ENCODE measurements at regions not wholly inside any gene's neighbourhood (a gene's known extent, or its start where the extent isn't known, plus 50 kb on each side); places are given as distances from the start of the nearest gene placed in this dataset.

GRCh38 chr12:42933461-42934081, 344.0 kb upstream of the PRICKLE1 start:
- H3K4me1 Mint-ChIP-seq (ENCODE audit: unreplicated experiment) = no peaks in the 10 kb centered on the region
- H3K9me3 Mint-ChIP-seq (ENCODE audit: unreplicated experiment) = no peaks in the 10 kb centered on the region
- H3K4me3 Mint-ChIP-seq (ENCODE audit: unreplicated experiment) = no peak overlapping the region
- H3K36me3 Mint-ChIP-seq (ENCODE audit: unreplicated experiment) = no peaks in the 10 kb centered on the region
- no peak overlapping the region for H3K27ac Mint-ChIP-seq (ENCODE audit: unreplicated experiment)
- no peak for TF ChIP-seq CTCF (IDR thresholded peaks at IDR 0.05)
- DNase-seq (ENCODE audit: extremely low spot score, unreplicated experiment) = no peak
- H3K27me3 Mint-ChIP-seq (ENCODE audit: unreplicated experiment) = peaks cover 14% of the 10 kb centered on the region

- no peak overlapping the region for H3K27ac Mint-ChIP-seq (ENCODE audit: unreplicated experiment)
- H3K9me3 Mint-ChIP-seq (ENCODE audit: unreplicated experiment) = no peaks in the 10 kb centered on the region
- no peaks in the 10 kb centered on the region for H3K36me3 Mint-ChIP-seq (ENCODE audit: unreplicated experiment)
- peaks cover 14% of the 10 kb centered on the region for H3K27me3 Mint-ChIP-seq (ENCODE audit: unreplicated experiment)
- TF ChIP-seq CTCF (IDR thresholded peaks at IDR 0.05) = no peak
- DNase-seq (ENCODE audit: extremely low spot score, unreplicated experiment) = no peak
- H3K4me3 Mint-ChIP-seq (ENCODE audit: unreplicated experiment) = no peak overlapping the region
- no peaks in the 10 kb centered on the region for H3K4me1 Mint-ChIP-seq (ENCODE audit: unreplicated experiment)
Observed at GRCh38 chr12:42932936-42933335, 343.4 kb upstream of the PRICKLE1 start.

- Mint-ChIP-seq H3K9me3 (ENCODE audit: unreplicated experiment) (peaks cover 4% of the 10 kb centered on the region), H3K27ac (ENCODE audit: unreplicated experiment) (no peak overlapping the region), H3K4me1 (ENCODE audit: unreplicated experiment) (peaks cover 23% of the 10 kb centered on the region), H3K36me3 (ENCODE audit: unreplicated experiment) (no peaks in the 10 kb centered on the region), H3K27me3 (ENCODE audit: unreplicated experiment) (peaks cover 8% of the 10 kb centered on the region), H3K4me3 (ENCODE audit: unreplicated experiment) (no peak overlapping the region)
- no peak for TF ChIP-seq CTCF (IDR thresholded peaks at IDR 0.05)
- no peak for DNase-seq (ENCODE audit: extremely low spot score, unreplicated experiment)
Observed at GRCh38 chr12:42926232-42926631, 336.7 kb upstream of the PRICKLE1 start.

- H3K27ac Mint-ChIP-seq (ENCODE audit: unreplicated experiment) = no peak overlapping the region
- DNase-seq (ENCODE audit: extremely low spot score, unreplicated experiment) = no peak
- H3K9me3 Mint-ChIP-seq (ENCODE audit: unreplicated experiment) = peaks cover 4% of the 10 kb centered on the region
- no peak for TF ChIP-seq CTCF (IDR thresholded peaks at IDR 0.05)
- H3K27me3 Mint-ChIP-seq (ENCODE audit: unreplicated experiment) = peaks cover 5% of the 10 kb centered on the region
- H3K36me3 Mint-ChIP-seq (ENCODE audit: unreplicated experiment) = no peaks in the 10 kb centered on the region
- H3K4me1 Mint-ChIP-seq (ENCODE audit: unreplicated experiment) = peaks cover 30% of the 10 kb centered on the region
- no peak overlapping the region for H3K4me3 Mint-ChIP-seq (ENCODE audit: unreplicated experiment)
Observed at GRCh38 chr12:42924482-42924881, 334.9 kb upstream of the PRICKLE1 start.

GRCh38 chr12:42923583-42923982, 334.0 kb upstream of the PRICKLE1 start:
- H3K4me3 Mint-ChIP-seq (ENCODE audit: unreplicated experiment) = no peak overlapping the region
- no peaks in the 10 kb centered on the region for H3K36me3 Mint-ChIP-seq (ENCODE audit: unreplicated experiment)
- TF ChIP-seq CTCF (IDR thresholded peaks at IDR 0.05) = no peak
- peaks cover 30% of the 10 kb centered on the region for H3K4me1 Mint-ChIP-seq (ENCODE audit: unreplicated experiment)
- peak overlapping the region; percentile 10 for H3K27ac Mint-ChIP-seq (ENCODE audit: unreplicated experiment)
- H3K9me3 Mint-ChIP-seq (ENCODE audit: unreplicated experiment) = peaks cover 4% of the 10 kb centered on the region
- peaks cover 2% of the 10 kb centered on the region for H3K27me3 Mint-ChIP-seq (ENCODE audit: unreplicated experiment)
- DNase-seq (ENCODE audit: extremely low spot score, unreplicated experiment) = no peak

Data from osteocyte (in vitro differentiated cells).